RWPE2 (cell line): ENCODE measurements at regions not wholly inside any gene's neighbourhood (a gene's known extent, or its start where the extent isn't known, plus 50 kb on each side); places are given as distances from the start of the nearest gene placed in this dataset.

Source experiments
- ATAC-seq: fragments of 200-7000 bp; cut with Tn5 transposase; 3 replicates; pipeline ENCODE4 v1.9.1; 2021; ENCODE audit warnings: low read depth
- DNase-seq: peaks from one replicate; pipeline ENCODE4 v3.0.0-alpha.2; 2020; ENCODE audit warnings: low spot score
- H3K27ac ChIP-seq: fragments of 450-650 bp; 2 replicates; pipeline ENCODE4 v1.5.1; 2017; ENCODE audit warnings: mild to moderate bottlenecking; ENCODE audit not compliant: poor library complexity, severe bottlenecking
- H3K27me3 ChIP-seq: fragments of 250-450 bp; sonication (Bioruptor Pico); 2 replicates; pipeline ENCODE4 v1.5.1; 2021; ENCODE audit warnings: mild to moderate bottlenecking, moderate library complexity; ENCODE audit not compliant: insufficient read depth, poor library complexity, severe bottlenecking
- H3K36me3 ChIP-seq: fragments of 250-450 bp; sonication (Bioruptor Pico); 2 replicates; pipeline ENCODE4 v1.5.1; 2020; ENCODE audit warnings: low read depth, mild to moderate bottlenecking, moderate library complexity
- H3K4me1 ChIP-seq: fragments of 250-450 bp; sonication (Bioruptor Pico); 2 replicates; pipeline ENCODE4 v1.5.1; 2021; ENCODE audit warnings: mild to moderate bottlenecking, moderate library complexity; ENCODE audit not compliant: insufficient read depth, poor library complexity, severe bottlenecking
- H3K4me3 ChIP-seq: fragments of 250-450 bp; sonication (Bioruptor Pico); 2 replicates; pipeline ENCODE4 v1.5.1; 2021; ENCODE audit warnings: mild to moderate bottlenecking, moderate library complexity; ENCODE audit not compliant: severe bottlenecking
- H3K9me3 ChIP-seq: fragments of 250-450 bp; sonication (Bioruptor Pico); 2 replicates; pipeline ENCODE4 v1.5.1; 2021; ENCODE audit warnings: mild to moderate bottlenecking, moderate library complexity; ENCODE audit not compliant: severe bottlenecking
- TF ChIP-seq, protein P1 (sequence below): fragments of 450-650 bp; IDR thresholded peaks from one replicate; pipeline ENCODE4 v1.5.1; 2017; ENCODE audit warnings: mild to moderate bottlenecking, moderate library complexity; ENCODE audit not compliant: poor library complexity, severe bottlenecking

DNA sequence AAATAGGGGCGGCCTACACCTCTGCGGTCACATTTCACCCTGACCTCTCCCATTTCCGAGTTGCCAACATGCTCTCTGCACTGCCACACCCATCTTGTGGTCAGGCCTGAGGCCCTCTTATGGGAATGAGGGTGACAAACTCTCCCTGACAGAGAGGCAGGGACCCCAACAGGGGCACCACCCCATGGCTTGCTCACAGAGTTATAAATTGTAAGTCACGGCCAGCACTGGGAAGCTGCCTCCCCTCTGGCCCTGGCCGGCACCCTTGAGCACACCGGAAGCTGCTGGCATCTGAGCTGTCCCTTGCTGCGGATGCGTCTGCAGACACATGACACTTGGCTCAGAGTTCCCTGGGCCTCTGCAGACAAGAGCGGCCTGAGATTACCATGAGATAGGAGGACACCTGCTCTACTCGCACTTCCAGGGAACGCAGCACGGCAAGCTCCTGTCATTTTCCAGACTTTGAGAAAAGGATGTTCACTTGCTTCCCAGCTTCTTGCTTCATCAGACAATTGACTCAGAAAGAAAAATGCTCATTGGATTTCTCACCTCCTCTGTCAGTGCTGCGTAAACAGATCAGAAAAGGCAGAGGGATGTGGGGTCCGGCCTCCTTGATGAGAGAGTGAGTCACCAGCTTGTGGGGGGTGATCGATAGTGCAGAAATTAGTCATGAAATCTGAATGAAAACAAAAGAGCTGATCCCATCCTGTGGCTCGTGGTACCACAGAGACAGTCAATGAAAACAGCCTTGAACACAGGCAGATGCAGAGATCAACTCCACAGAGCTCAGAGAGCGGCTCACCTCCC lies 269.8 kb downstream of the SYK start:
- ATAC-seq: peak; percentile 79
- H3K4me1 ChIP-seq: peaks cover 4% of the 10 kb centered on the region
- no peaks in the 10 kb centered on the region for H3K9me3 ChIP-seq
- H3K27me3 ChIP-seq: no peaks in the 10 kb centered on the region
- H3K36me3 ChIP-seq: no peaks in the 10 kb centered on the region
- TF ChIP-seq, protein P1, sequence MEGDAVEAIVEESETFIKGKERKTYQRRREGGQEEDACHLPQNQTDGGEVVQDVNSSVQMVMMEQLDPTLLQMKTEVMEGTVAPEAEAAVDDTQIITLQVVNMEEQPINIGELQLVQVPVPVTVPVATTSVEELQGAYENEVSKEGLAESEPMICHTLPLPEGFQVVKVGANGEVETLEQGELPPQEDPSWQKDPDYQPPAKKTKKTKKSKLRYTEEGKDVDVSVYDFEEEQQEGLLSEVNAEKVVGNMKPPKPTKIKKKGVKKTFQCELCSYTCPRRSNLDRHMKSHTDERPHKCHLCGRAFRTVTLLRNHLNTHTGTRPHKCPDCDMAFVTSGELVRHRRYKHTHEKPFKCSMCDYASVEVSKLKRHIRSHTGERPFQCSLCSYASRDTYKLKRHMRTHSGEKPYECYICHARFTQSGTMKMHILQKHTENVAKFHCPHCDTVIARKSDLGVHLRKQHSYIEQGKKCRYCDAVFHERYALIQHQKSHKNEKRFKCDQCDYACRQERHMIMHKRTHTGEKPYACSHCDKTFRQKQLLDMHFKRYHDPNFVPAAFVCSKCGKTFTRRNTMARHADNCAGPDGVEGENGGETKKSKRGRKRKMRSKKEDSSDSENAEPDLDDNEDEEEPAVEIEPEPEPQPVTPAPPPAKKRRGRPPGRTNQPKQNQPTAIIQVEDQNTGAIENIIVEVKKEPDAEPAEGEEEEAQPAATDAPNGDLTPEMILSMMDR: no peak
- DNase-seq: peak; percentile 76
- H3K4me3 ChIP-seq: no peak overlapping the region
- peak overlapping the region; percentile 23 for H3K27ac ChIP-seq

DNA sequence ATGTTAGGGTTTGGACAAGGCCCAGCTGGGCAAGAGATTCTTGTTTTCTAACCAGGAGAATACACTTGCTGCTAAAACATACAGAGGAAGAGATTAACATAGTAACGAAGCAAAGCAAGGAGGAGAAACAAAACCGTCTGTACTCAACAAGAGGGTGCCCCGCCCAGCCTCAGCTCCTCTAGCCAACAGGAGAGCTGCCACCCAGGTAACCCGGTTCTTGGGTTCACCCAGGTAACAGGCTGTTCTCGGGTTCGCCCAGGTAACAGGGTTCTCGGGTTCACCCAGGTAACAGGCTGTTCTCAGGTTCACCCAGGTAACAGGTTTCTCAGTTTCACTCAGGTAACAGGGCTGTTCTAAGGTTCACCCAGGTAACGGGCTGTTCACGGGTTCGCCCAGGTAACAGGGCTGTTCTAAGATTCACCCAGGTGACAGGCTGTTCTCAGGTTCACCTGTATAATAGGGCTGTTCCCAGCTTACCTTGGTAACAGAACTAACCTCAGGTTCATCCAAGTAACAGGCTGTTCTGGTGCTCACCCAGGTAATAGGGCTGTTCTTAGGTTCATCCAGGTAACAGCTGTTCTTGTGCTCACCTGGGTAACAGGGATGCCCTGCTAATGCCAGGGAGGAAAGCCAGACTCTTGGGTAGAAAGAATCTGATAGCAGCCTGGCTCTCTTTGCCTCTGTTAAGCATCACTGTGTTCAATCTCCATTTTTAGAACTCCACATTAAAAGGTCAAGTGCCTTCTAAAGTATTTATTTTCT lies 271.6 kb downstream of the SYK start:
- Histone ChIP-seq H3K36me3 (no peaks in the 10 kb centered on the region), H3K4me1 (peaks cover 4% of the 10 kb centered on the region), H3K9me3 (no peaks in the 10 kb centered on the region), H3K27me3 (no peaks in the 10 kb centered on the region), H3K4me3 (no peak overlapping the region), H3K27ac (no peak overlapping the region)
- ATAC-seq: no peak
- DNase-seq: no peak
- TF ChIP-seq, protein P1: no peak

DNA sequence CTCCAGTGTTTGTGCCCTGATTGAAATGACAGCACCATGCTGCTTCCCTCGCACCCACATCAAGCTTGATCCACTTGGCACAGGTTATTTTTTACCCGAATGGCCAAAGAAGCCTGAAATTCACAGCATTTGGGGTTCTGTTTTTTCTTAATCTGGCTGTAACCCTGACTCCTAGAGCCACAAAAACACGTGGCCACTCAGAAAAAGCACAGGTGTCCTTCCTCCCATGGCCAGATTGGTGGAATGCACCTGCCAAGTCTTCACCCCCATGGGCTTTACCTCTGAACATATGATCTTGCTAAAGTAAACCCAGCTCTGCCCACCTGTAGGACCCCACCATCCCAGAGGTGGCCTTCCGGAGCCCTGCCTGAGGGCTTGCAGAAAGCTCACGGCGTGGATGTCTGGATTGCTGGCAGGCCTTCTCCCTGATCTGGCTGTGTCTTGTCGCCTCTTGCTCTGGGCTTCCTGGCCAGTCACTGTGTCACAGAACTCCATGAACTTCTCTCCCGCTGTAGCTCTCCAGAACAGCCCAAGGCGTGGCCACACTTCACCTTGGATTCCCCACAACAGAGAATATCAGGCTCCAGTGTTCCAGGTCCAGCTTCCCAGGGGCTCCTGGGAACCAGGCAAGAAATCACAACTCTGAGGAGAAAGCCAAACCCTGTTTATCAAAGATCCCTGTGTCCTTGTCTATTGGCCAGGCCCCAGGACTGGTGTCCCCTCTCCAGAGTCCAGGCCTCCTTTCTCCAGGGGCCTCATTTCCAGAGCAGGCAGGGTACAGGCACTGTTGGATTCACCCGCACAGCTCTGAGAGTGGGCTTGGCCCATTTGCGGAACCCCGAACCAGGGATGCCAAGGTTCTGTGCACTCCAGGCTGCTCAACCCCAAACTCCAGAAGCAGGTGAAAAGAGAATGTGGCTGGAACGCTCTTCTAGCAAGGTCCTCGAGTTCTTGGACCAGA lies 272.5 kb downstream of the SYK start:
- no peak for DNase-seq
- H3K27me3 ChIP-seq: no peaks in the 10 kb centered on the region
- ATAC-seq: no peak
- no peaks in the 10 kb centered on the region for H3K36me3 ChIP-seq
- TF ChIP-seq, protein P1: no peak
- H3K27ac ChIP-seq: no peak overlapping the region
- peaks cover 4% of the 10 kb centered on the region for H3K4me1 ChIP-seq
- no peak overlapping the region for H3K4me3 ChIP-seq
- no peaks in the 10 kb centered on the region for H3K9me3 ChIP-seq

DNA sequence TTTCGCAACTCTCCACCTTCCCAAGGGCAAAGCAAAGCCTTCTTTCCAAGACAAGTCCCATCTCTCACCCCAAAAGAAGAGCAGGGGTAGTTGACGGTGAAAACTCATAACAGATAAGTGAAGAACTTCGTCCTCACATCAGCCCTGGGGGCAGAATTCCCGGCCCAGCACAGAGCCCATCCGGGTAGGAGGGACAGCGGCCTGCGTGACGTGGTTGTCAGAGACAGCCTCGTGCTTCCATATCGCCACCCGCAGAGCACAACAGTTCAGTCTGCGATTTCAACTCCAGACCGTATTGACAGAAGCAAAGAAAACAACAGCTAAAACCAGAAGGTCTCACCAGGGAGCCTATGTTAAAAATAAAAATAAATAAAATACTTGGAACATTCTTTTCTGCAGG lies 273.2 kb downstream of the SYK start:
- no peak for DNase-seq
- Histone ChIP-seq H3K36me3 (no peaks in the 10 kb centered on the region), H3K27me3 (no peaks in the 10 kb centered on the region), H3K27ac (no peak overlapping the region), H3K4me1 (peaks cover 4% of the 10 kb centered on the region), H3K4me3 (no peak overlapping the region), H3K9me3 (no peaks in the 10 kb centered on the region)
- TF ChIP-seq, protein P1: no peak
- no peak for ATAC-seq
